Keratinocyte (primary cell): ENCODE measurements at regions not wholly inside any gene's neighbourhood (a gene's known extent, or its start where the extent isn't known, plus 50 kb on each side); places are given as distances from the start of the nearest gene placed in this dataset.

Experiments
- DNase-seq: peaks from one replicate; pipeline ENCODE4 v3.0.0-alpha.2; 2011; ENCODE audit warnings: low read depth, missing footprints, low spot score
- FAIRE-seq: peaks from 2 replicates; lab custom pipeline; 2011; peaks lifted over from hg19 to GRCh38; lab: Jason Lieb, UNC
- H2AFZ ChIP-seq: 2 replicates; pipeline ENCODE4 v1.6.0; 2012; ENCODE audit warnings: low read length, control low read depth, inconsistent platforms; ENCODE audit not compliant: control insufficient read depth
- H3K27ac ChIP-seq: 2 replicates; pipeline ENCODE4 v1.5.1; 2011; ENCODE audit warnings: low read length; ENCODE audit not compliant: control insufficient read depth, insufficient read depth
- H3K27me3 ChIP-seq: 3 replicates; pipeline ENCODE4 v1.6.0; 2011; ENCODE audit warnings: low read length; ENCODE audit not compliant: control insufficient read depth, insufficient read depth; ENCODE audit errors: extremely low read depth
- H3K36me3 ChIP-seq, 2 experiments: 2 replicates in 1 of 2; 3 replicates in 1 of 2; pipeline ENCODE4 v1.5.1; 2011; ENCODE audit warnings: low read length in 2 of 2, mild to moderate bottlenecking in 1 of 2; ENCODE audit not compliant: control insufficient read depth in 2 of 2, insufficient read depth in 2 of 2; ENCODE audit errors: extremely low read depth in 1 of 2
- H3K4me1 ChIP-seq: 3 replicates; pipeline ENCODE4 v1.5.1; 2011; ENCODE audit warnings: low read length; ENCODE audit not compliant: control insufficient read depth, insufficient read depth; ENCODE audit errors: extremely low read depth
- H3K4me2 ChIP-seq: 3 replicates; pipeline ENCODE4 v1.6.0; 2011; ENCODE audit warnings: low read depth, low read length; ENCODE audit not compliant: control insufficient read depth, insufficient read depth; ENCODE audit errors: extremely low read depth
- H3K4me3 ChIP-seq, 3 experiments: fragments of 200-600 bp in 1 of 3; sonication (generic) in 1 of 3; 2 replicates in 2 of 3; 3 replicates in 1 of 3; pipeline ENCODE4 v1.5.1; 2011 to 2016; ENCODE audit warnings: low read length in 3 of 3, mild to moderate bottlenecking in 3 of 3, control low read depth in 2 of 3, inconsistent platforms in 1 of 3, low read depth in 1 of 3, mixed read lengths in 1 of 3, mixed run types in 1 of 3, moderate library complexity in 1 of 3; ENCODE audit not compliant: control insufficient read depth in 2 of 3, insufficient read depth in 2 of 3; ENCODE audit errors: extremely low read depth in 1 of 3
- H3K79me2 ChIP-seq: 2 replicates; pipeline ENCODE4 v1.6.0; 2012; ENCODE audit warnings: low read length; ENCODE audit not compliant: control insufficient read depth, insufficient read depth
- H3K9ac ChIP-seq: 3 replicates; pipeline ENCODE4 v1.6.0; 2011; ENCODE audit warnings: low read length; ENCODE audit not compliant: control insufficient read depth, insufficient read depth; ENCODE audit errors: extremely low read depth
- H3K9me1 ChIP-seq: 3 replicates; pipeline ENCODE4 v1.6.0; 2011; ENCODE audit warnings: low read length; ENCODE audit not compliant: control insufficient read depth, insufficient read depth; ENCODE audit errors: extremely low read depth
- H3K9me3 ChIP-seq: 2 replicates; pipeline ENCODE4 v1.5.1; 2012; ENCODE audit warnings: low read depth, low read length; ENCODE audit not compliant: control insufficient read depth
- H4K20me1 ChIP-seq: 3 replicates; pipeline ENCODE4 v1.6.0; 2011; ENCODE audit warnings: low read length; ENCODE audit not compliant: control insufficient read depth, insufficient read depth; ENCODE audit errors: extremely low read depth
- EZH2 ChIP-seq: IDR thresholded peaks from one replicate; pipeline ENCODE4 v1.6.1; 2012; ENCODE audit warnings: inconsistent platforms, mild to moderate bottlenecking, low read length, moderate library complexity
- dilution Hi-C: fragments of 300-500 bp; cut with MboI; formaldehyde crosslinking; loops from one replicate; pipeline ENCODE4 v1.7.0; 2020; ENCODE audit warnings: low sequenced_read_pairs; ENCODE audit not compliant: extremely low pct_ligation_motif_present
- TF ChIP-seq, protein P1 (sequence below), 3 experiments: IDR thresholded peaks in 1 of 3; conservative IDR thresholded peaks in 1 of 3; optimal IDR thresholded peaks in 1 of 3; 2 replicates in 2 of 3; 3 replicates in 1 of 3; pipeline versions ENCODE3 to v1.5.1; 2011; ENCODE audit warnings: low read length in 3 of 3, mild to moderate bottlenecking in 3 of 3, moderate library complexity in 2 of 3, control low read depth in 1 of 3, inconsistent platforms in 1 of 3; ENCODE audit not compliant: insufficient read depth in 2 of 3; ENCODE audit errors: extremely low read depth in 1 of 3

DNA sequence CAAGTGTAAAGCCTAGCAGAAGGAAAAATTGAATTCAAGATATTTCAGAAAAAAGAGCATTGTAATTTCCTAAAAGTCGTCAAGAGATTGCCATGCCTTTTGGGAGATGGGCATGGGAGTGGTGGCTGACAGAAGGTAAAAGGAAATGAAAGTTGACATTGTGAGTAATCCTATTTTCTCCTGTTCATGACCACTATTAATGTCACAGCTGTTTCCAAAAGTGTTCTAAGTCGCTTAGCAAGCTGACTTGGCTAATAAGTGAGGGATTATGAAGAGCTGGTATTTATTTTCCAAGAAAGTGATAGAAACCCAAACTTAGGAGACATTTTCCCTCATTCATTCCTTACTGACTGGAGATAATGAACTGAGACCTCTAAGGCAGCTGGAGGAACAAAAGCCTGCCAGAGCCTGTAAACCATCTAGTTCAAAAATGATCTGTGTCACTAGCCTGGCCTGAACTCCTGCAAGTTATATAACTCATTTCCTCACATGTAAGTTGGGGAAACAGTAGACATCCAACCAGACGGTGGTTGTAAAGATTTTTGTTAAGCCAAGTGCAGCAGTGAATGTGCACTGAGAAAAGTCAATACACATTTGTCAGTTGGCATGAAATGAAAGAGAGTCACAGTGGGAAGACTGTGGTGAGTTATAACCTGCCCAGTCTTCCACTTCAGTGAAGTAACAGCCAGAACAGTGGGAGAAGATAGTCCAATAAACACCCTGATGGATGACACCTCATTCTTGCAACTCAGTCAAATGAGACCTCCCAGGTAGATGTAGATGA lies 75.8 kb downstream of the DIO2 start:
- Histone ChIP-seq H3K27ac (no peak overlapping the region), H3K9me3 (no peaks in the 10 kb centered on the region), H3K4me1 (peaks cover 5% of the 10 kb centered on the region), H3K9ac (no peak overlapping the region), H2AFZ (no peak overlapping the region), H3K4me2 (no peak overlapping the region), H3K27me3 (no peaks in the 10 kb centered on the region), H4K20me1 (no peaks in the 10 kb centered on the region), H3K9me1 (no peaks in the 10 kb centered on the region), H3K36me3 (no peaks in the 10 kb centered on the region), H3K4me3 (no peak overlapping the region), H3K79me2 (no peaks in the 10 kb centered on the region)
- DNase-seq: no peak
- no peak for TF ChIP-seq EZH2
- FAIRE-seq: no peak
- dilution Hi-C loops: no loop called here

DNA sequence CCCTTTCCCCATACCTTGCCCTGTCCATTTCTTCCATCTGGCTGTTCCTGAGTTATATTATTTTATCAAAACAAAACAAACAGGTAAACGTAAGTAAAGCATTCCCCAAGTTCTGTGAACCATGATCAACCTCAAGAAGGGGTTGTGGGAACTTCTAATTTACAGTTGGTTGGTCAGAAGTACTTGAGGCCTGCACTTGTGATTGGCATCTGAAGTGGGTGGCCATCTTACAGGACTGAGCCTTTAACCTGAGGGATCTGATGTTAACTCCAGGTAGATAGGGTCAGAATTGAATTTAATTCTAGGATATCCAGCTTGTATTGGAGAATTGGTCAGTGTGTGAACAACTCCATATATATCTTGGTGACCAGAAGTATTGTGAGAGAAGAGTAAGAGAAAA lies 77.0 kb downstream of the DIO2 start:
- Histone ChIP-seq H3K36me3 (no peaks in the 10 kb centered on the region), H4K20me1 (no peaks in the 10 kb centered on the region), H3K27me3 (no peaks in the 10 kb centered on the region), H3K4me3 (no peak overlapping the region), H3K9ac (no peak overlapping the region), H3K4me1 (peaks cover 5% of the 10 kb centered on the region), H3K79me2 (no peaks in the 10 kb centered on the region), H3K27ac (no peak overlapping the region), H2AFZ (no peak overlapping the region), H3K9me1 (no peaks in the 10 kb centered on the region), H3K4me2 (no peak overlapping the region), H3K9me3 (no peaks in the 10 kb centered on the region)
- DNase-seq (no peak), FAIRE-seq (no peak)
- dilution Hi-C loops: no loop called here
- no peak for TF ChIP-seq EZH2
- TF ChIP-seq, protein P1, sequence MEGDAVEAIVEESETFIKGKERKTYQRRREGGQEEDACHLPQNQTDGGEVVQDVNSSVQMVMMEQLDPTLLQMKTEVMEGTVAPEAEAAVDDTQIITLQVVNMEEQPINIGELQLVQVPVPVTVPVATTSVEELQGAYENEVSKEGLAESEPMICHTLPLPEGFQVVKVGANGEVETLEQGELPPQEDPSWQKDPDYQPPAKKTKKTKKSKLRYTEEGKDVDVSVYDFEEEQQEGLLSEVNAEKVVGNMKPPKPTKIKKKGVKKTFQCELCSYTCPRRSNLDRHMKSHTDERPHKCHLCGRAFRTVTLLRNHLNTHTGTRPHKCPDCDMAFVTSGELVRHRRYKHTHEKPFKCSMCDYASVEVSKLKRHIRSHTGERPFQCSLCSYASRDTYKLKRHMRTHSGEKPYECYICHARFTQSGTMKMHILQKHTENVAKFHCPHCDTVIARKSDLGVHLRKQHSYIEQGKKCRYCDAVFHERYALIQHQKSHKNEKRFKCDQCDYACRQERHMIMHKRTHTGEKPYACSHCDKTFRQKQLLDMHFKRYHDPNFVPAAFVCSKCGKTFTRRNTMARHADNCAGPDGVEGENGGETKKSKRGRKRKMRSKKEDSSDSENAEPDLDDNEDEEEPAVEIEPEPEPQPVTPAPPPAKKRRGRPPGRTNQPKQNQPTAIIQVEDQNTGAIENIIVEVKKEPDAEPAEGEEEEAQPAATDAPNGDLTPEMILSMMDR (optimal IDR thresholded peaks at IDR 0.05 in 1 of 3, IDR thresholded peaks at IDR 0.05 in 1 of 3, conservative IDR thresholded peaks at IDR 0.05 in 1 of 3; ENCODE audit: extremely low read depth in 1 of 3, insufficient read depth in 2 of 3, low read length in 3 of 3): no peak

DNA sequence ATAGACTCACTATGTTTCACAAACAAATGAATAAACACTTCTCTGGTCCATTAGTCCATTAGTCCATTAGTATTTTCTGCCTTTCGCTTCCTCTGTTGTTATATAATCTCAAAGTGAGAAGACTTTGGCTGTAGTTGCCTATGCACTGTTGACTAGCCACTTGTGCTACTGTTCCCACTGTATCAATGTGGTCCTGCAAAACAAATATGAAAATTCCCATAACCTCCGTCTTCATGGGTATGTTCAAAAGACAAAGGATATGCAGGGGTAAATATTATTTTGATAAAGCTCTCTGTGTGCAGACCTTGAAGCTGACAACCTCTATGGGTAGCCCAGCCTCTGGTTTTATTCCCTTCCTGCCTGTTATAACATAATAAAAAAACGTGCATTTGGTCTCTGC lies 77.8 kb downstream of the DIO2 start:
- H3K9me3 ChIP-seq: no peaks in the 10 kb centered on the region
- FAIRE-seq (no peak), DNase-seq (no peak)
- H3K27me3 ChIP-seq: no peaks in the 10 kb centered on the region
- H3K4me1 ChIP-seq: peaks cover 5% of the 10 kb centered on the region
- H3K4me3 ChIP-seq: no peak overlapping the region
- no peaks in the 10 kb centered on the region for H3K36me3 ChIP-seq
- H3K79me2 ChIP-seq: no peaks in the 10 kb centered on the region
- H3K27ac ChIP-seq: no peak overlapping the region
- H4K20me1 ChIP-seq: no peaks in the 10 kb centered on the region
- no peak for TF ChIP-seq EZH2
- no peaks in the 10 kb centered on the region for H3K9me1 ChIP-seq
- no peak overlapping the region for H3K4me2 ChIP-seq
- H2AFZ ChIP-seq: no peak overlapping the region
- H3K9ac ChIP-seq: no peak overlapping the region
- dilution Hi-C loops: no loop called here
